ENCODE measurements at regions not wholly inside any gene's neighbourhood (a gene's known extent, or its start where the extent isn't known, plus 50 kb on each side); places are given as distances from the start of the nearest gene placed in this dataset.

DNA sequence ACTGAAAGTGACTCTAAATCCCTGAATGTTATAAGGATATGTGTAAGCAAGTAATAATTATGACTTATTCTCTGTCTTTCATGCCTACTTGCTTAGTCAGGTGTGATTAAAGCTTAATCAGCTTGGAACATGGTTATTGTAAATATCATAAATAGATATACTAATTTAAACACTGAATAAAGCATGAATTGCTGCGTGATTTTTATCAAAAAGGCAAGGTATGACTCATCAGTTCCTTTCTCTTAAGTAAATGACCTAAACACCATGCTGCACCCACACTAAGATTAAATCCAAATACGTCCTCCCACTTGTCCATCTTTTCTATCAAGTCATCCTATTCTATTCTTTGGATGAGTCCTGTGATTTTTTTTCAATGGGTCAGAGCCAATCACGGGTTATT is 124.6 kb upstream of the MTAP start:
- Histone ChIP-seq H3K36me3 (no peaks in the 10 kb centered on the region), H3K9me3 (no peaks in the 10 kb centered on the region), H3K4me1 (no peaks in the 10 kb centered on the region), H3K4me3 (no peak overlapping the region), H3K27me3 (replicated peaks in 1 of 7) (peaks cover 0 to 16% (median 0%) of the 10 kb centered on the region in 7 donors), H3K27ac (no peak overlapping the region)
- 35 to 60% (median 48%) methylated on average over 3 of the region's 3 CpGs for WGBS, 5 donors
- TF ChIP-seq, protein P1, sequence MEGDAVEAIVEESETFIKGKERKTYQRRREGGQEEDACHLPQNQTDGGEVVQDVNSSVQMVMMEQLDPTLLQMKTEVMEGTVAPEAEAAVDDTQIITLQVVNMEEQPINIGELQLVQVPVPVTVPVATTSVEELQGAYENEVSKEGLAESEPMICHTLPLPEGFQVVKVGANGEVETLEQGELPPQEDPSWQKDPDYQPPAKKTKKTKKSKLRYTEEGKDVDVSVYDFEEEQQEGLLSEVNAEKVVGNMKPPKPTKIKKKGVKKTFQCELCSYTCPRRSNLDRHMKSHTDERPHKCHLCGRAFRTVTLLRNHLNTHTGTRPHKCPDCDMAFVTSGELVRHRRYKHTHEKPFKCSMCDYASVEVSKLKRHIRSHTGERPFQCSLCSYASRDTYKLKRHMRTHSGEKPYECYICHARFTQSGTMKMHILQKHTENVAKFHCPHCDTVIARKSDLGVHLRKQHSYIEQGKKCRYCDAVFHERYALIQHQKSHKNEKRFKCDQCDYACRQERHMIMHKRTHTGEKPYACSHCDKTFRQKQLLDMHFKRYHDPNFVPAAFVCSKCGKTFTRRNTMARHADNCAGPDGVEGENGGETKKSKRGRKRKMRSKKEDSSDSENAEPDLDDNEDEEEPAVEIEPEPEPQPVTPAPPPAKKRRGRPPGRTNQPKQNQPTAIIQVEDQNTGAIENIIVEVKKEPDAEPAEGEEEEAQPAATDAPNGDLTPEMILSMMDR (IDR thresholded peaks at IDR 0.05 in 8 of 11, conservative IDR thresholded peaks at IDR 0.05 in 3 of 11), result no peak
- no peak for DNase-seq
- intact Hi-C loops (cut with DNase I; ENCODE audit: low total_unique reads), result no loop called here

DNA sequence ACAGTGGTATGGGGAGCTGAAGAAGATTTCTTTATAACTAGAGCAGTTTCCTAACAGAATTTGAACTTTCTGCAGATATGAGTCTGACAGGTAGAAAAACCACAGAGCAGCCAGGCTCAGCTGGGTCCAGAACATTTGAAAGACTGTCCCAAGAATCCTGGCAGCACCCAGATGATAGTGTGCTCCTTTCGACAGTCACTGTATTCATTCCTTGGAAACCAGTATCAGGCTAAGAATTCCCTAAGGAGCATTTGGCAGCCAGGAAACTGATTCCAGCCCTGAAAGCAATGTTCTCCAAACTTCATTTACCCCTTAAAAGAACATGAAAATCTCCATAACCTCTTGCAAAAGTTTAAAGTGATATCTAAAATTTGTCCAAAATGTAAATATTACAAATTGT is 123.0 kb upstream of the MTAP start:
- no peaks in the 10 kb centered on the region for H3K4me1 ChIP-seq
- H3K9me3 ChIP-seq, result no peaks in the 10 kb centered on the region
- H3K4me3 ChIP-seq, result no peak overlapping the region
- WGBS, 5 donors, result 79 to 95% (median 84%) methylated on average over 1 of the region's 1 CpG
- TF ChIP-seq, protein P1 (IDR thresholded peaks at IDR 0.05 in 8 of 11, conservative IDR thresholded peaks at IDR 0.05 in 3 of 11), result no peak
- no peak for TF ChIP-seq POLR2AphosphoS5 (IDR thresholded peaks at IDR 0.05)
- no peak for TF ChIP-seq POLR2A (IDR thresholded peaks at IDR 0.05)
- intact Hi-C loops (cut with DNase I; ENCODE audit: low total_unique reads), result no loop called here
- peaks cover 0 to 16% (median 0%) of the 10 kb centered on the region in 7 donors for H3K27me3 ChIP-seq (replicated peaks in 1 of 7)
- no peak overlapping the region for H3K27ac ChIP-seq
- H3K36me3 ChIP-seq, result no peaks in the 10 kb centered on the region
- DNase-seq, result no peak

DNA sequence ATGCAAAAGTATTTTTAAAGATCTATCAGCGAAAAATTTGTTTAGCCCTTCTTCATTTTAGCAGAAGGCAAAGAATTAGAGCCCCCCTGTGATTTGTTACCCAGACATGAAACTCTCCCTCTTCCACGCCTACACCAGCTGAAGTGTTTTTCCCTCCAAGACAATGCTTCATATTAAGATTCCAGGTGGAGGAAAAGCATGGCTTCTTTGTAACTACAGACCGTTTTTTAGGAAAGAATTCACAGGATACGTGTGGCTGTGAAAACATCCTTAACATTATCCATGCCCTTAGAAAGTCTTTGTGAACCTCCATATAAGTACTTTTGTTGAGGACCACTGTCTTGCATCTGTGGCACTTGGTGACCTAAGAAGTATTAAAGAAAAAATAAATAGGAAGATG is 121.8 kb upstream of the MTAP start:
- 75 to 88% (median 83%) methylated on average over 4 of the region's 4 CpGs for WGBS, 5 donors
- no peak overlapping the region for H3K27ac ChIP-seq
- no peaks in the 10 kb centered on the region for H3K36me3 ChIP-seq
- no peak for DNase-seq
- TF ChIP-seq, protein P1 (IDR thresholded peaks at IDR 0.05 in 8 of 11, conservative IDR thresholded peaks at IDR 0.05 in 3 of 11), result no peak
- TF ChIP-seq POLR2AphosphoS5 (IDR thresholded peaks at IDR 0.05), result no peak
- TF ChIP-seq POLR2A (IDR thresholded peaks at IDR 0.05), result no peak
- no peak overlapping the region for H3K4me3 ChIP-seq
- H3K4me1 ChIP-seq, result no peaks in the 10 kb centered on the region
- peaks cover 0 to 16% (median 0%) of the 10 kb centered on the region in 7 donors for H3K27me3 ChIP-seq (replicated peaks in 1 of 7)
- intact Hi-C loops (cut with DNase I; ENCODE audit: low total_unique reads), result no loop called here
- no peaks in the 10 kb centered on the region for H3K9me3 ChIP-seq

DNA sequence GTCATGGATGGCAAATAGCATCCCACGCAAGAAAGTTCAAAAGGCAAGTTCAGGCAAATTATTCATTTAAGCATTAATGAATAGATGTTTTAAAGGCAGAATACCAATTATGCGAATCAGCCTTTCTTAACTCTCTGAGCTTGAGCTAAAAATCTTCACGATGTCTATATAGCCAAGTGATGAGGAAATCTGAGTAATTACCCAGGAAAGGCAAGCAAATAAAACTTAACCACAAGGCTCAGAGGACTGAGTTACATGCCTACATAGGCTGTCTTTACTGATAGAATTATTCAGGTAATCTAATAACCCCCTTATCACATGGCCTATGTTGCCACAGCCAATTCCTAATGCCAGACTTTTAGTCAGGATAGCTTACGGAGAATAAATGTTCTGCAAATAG is 120.8 kb upstream of the MTAP start:
- Histone ChIP-seq H3K27me3 (replicated peaks in 1 of 7) (peaks cover 0 to 16% (median 0%) of the 10 kb centered on the region in 7 donors), H3K36me3 (no peaks in the 10 kb centered on the region), H3K4me1 (no peaks in the 10 kb centered on the region), H3K27ac (no peak overlapping the region), H3K9me3 (no peaks in the 10 kb centered on the region), H3K4me3 (no peak overlapping the region)
- 79 to 93% (median 88%) methylated on average over 4 of the region's 4 CpGs for WGBS, 5 donors
- DNase-seq, result no peak
- intact Hi-C loops (cut with DNase I; ENCODE audit: low total_unique reads), result no loop called here
- TF ChIP-seq POLR2AphosphoS5 (IDR thresholded peaks at IDR 0.05) (no peak), POLR2A (IDR thresholded peaks at IDR 0.05) (no peak)
- TF ChIP-seq, protein P1 (IDR thresholded peaks at IDR 0.05 in 8 of 11, conservative IDR thresholded peaks at IDR 0.05 in 3 of 11), result no peak
